Activated B cell treated with CpG ODN at 0.5 μM for 24 hours (primary cell): ENCODE measurements at regions not wholly inside any gene's neighbourhood (a gene's known extent, or its start where the extent isn't known, plus 50 kb on each side); places are given as distances from the start of the nearest gene placed in this dataset.

Source experiments
- ATAC-seq: fragments of 200-7000 bp; cut with Tn5 transposase; one replicate; pipeline ENCODE4 v1.10.0; 2021; ENCODE audit warnings: low read depth, mild to moderate bottlenecking, moderate library complexity
- CTCF ChIA-PET: fragments of 350-600 bp; sonication (Branson Sonifier 250); formaldehyde crosslinking; loops from one replicate; lab custom pipeline; 2021; ENCODE audit warnings: antibody characterized with exemption; lab: Charles Lee
- POLR2A ChIA-PET: fragments of 350-600 bp; sonication (Branson Sonifier 250); formaldehyde crosslinking; loops from one replicate; lab custom pipeline; 2021; ENCODE audit warnings: antibody characterized with exemption; lab: Charles Lee
- DNase-seq: peaks from one replicate; pipeline ENCODE4 v3.0.0; 2022
- H3K27ac Mint-ChIP-seq: one replicate; pipeline ENCODE4 v1.8.0; 2020; ENCODE audit warnings: mixed read lengths
- H3K27me3 Mint-ChIP-seq: one replicate; pipeline ENCODE4 v1.8.0; 2021; ENCODE audit warnings: mixed read lengths
- H3K36me3 Mint-ChIP-seq: one replicate; pipeline ENCODE4 v1.8.0; 2021; ENCODE audit warnings: low read depth, mixed read lengths
- H3K4me1 Mint-ChIP-seq: one replicate; pipeline ENCODE4 v1.8.0; 2021; ENCODE audit warnings: mixed read lengths
- H3K4me3 Mint-ChIP-seq: one replicate; pipeline ENCODE4 v1.8.0; 2020; ENCODE audit warnings: mild to moderate bottlenecking, mixed read lengths
- H3K9me3 Mint-ChIP-seq: one replicate; pipeline ENCODE4 v1.8.0; 2020; ENCODE audit warnings: mixed read lengths
- intact Hi-C: fragments of 100-400 bp; cut with micrococcal nuclease; formaldehyde crosslinking; loops from one replicate; pipeline ENCODE4 v1.15.1; 2024
- TF ChIP-seq, protein P1 (sequence below): fragments of 200-600 bp; IDR thresholded peaks from one replicate; pipeline ENCODE4 v1.8.0; 2022; ENCODE audit warnings: antibody characterized with exemption, mild to moderate bottlenecking

DNA sequence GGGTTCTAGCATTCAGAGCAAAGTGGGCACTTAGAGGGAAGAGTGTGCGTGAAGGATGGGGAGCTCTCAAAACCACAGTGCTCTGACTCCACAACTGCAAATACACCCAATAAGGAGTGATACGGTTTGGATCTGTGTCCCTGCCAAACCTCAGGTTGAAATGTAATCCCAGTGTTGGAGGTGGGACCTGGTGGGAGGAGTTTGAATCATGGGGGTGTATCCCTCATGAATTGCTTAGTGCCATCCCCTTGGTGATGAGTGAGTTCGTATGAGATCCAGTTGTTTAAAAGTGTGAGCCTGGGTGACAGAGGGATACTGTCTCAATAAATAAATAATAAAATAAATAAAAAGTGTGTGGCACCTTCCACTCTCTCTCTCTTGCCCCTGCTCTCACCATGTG, 50.3 kb upstream of the CCDC85A start:
- Mint-ChIP-seq H3K36me3 (no peaks in the 10 kb centered on the region), H3K27ac (no peak overlapping the region), H3K4me3 (no peak overlapping the region), H3K9me3 (no peaks in the 10 kb centered on the region), H3K4me1 (no peaks in the 10 kb centered on the region), H3K27me3 (no peaks in the 10 kb centered on the region)
- ChIA-PET CTCF (no interaction called here), POLR2A (no interaction called here)
- ATAC-seq (no peak), DNase-seq (no peak)
- TF ChIP-seq, protein P1, sequence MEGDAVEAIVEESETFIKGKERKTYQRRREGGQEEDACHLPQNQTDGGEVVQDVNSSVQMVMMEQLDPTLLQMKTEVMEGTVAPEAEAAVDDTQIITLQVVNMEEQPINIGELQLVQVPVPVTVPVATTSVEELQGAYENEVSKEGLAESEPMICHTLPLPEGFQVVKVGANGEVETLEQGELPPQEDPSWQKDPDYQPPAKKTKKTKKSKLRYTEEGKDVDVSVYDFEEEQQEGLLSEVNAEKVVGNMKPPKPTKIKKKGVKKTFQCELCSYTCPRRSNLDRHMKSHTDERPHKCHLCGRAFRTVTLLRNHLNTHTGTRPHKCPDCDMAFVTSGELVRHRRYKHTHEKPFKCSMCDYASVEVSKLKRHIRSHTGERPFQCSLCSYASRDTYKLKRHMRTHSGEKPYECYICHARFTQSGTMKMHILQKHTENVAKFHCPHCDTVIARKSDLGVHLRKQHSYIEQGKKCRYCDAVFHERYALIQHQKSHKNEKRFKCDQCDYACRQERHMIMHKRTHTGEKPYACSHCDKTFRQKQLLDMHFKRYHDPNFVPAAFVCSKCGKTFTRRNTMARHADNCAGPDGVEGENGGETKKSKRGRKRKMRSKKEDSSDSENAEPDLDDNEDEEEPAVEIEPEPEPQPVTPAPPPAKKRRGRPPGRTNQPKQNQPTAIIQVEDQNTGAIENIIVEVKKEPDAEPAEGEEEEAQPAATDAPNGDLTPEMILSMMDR = no peak
- intact Hi-C loops = no loop called here

- POLR2A ChIA-PET = no interaction called here
- no peaks in the 10 kb centered on the region for H3K9me3 Mint-ChIP-seq
- intact Hi-C loops = no loop called here
- H3K36me3 Mint-ChIP-seq = no peaks in the 10 kb centered on the region
- H3K4me1 Mint-ChIP-seq = no peaks in the 10 kb centered on the region
- CTCF ChIA-PET = no interaction called here
- H3K27me3 Mint-ChIP-seq = no peaks in the 10 kb centered on the region
- no peak overlapping the region for H3K4me3 Mint-ChIP-seq
- ATAC-seq = no peak
- no peak for DNase-seq
- H3K27ac Mint-ChIP-seq = no peak overlapping the region
- TF ChIP-seq, protein P1 = no peak
Observed at GRCh38 chr2:56133931-56134629, 49.7 kb upstream of the CCDC85A start.
